HUES64 (cell line): ENCODE measurements at regions not wholly inside any gene's neighbourhood (a gene's known extent, or its start where the extent isn't known, plus 50 kb on each side); places are given as distances from the start of the nearest gene placed in this dataset.
"Not testable (repeated sequence)": the region's sequence is repeated elsewhere in the genome, so short reads cannot be mapped to it uniquely, and the experiment has no call there.

Source experiments
- H3K27ac ChIP-seq: 2 replicates; pipeline ENCODE4 v1.7.0; 2013; ENCODE audit warnings: low read depth, low read length, inconsistent platforms
- H3K27me3 ChIP-seq: 2 replicates; pipeline ENCODE4 v1.6.1; 2013; ENCODE audit warnings: mild to moderate bottlenecking, low read length; ENCODE audit not compliant: insufficient read depth
- H3K36me3 ChIP-seq: 2 replicates; pipeline ENCODE4 v1.6.1; 2013; ENCODE audit warnings: mild to moderate bottlenecking, low read length; ENCODE audit not compliant: insufficient read depth
- H3K4me1 ChIP-seq: 2 replicates; pipeline ENCODE4 v1.6.1; 2013; ENCODE audit warnings: mild to moderate bottlenecking, low read length, moderate library complexity; ENCODE audit not compliant: insufficient read depth
- H3K4me3 ChIP-seq: 2 replicates; pipeline ENCODE4 v1.5.1; 2013; ENCODE audit warnings: mild to moderate bottlenecking, low read length, moderate library complexity
- H3K9ac ChIP-seq: 2 replicates; pipeline ENCODE4 v1.6.1; 2013; ENCODE audit warnings: mild to moderate bottlenecking, low read depth, low read length
- H3K9me3 ChIP-seq: 2 replicates; pipeline ENCODE4 v1.6.1; 2013; ENCODE audit warnings: low read depth, low read length; ENCODE audit not compliant: insufficient read depth
- WGBS: fragments of 150-250, 120-280 bp; methylation state at CpG from one replicate; pipeline ENCODE4 v1.1.7; 2013; ENCODE audit warnings: missing lambda C conversion rate; 5-methylcytosine and 5-hydroxymethylcytosine counted together

GRCh38 chr13:78078168-78078567 is 159.5 kb upstream of the EDNRB start:
- Histone ChIP-seq H3K9me3 (peaks cover 18% of the 10 kb centered on the region), H3K4me1 (no peaks in the 10 kb centered on the region), H3K27ac (no peak overlapping the region), H3K27me3 (no peaks in the 10 kb centered on the region), H3K9ac (no peak overlapping the region), H3K4me3 (no peak overlapping the region), H3K36me3 (no peaks in the 10 kb centered on the region)
- 95% methylated on average over 3 of the region's 3 CpGs for WGBS

- WGBS: 86% methylated on average over 1 of the region's 1 CpG
- no peak overlapping the region for H3K27ac ChIP-seq
- H3K9me3 ChIP-seq: no peaks in the 10 kb centered on the region
Measured at GRCh38 chr13:78067290-78067689, 148.7 kb upstream of the EDNRB start.

GRCh38 chr13:78065141-78065540 is 146.5 kb upstream of the EDNRB start:
- H3K9me3 ChIP-seq: no peaks in the 10 kb centered on the region
- 97% methylated on average over 1 of the region's 3 CpGs for WGBS

More at GRCh38 chr13:78067290-78067689, 148.7 kb upstream of the EDNRB start:
- Histone ChIP-seq H3K4me1 (no peaks in the 10 kb centered on the region), H3K36me3 (no peaks in the 10 kb centered on the region), H3K9ac (no peak overlapping the region), H3K4me3 (no peak overlapping the region), H3K27me3 (no peaks in the 10 kb centered on the region)

GRCh38 chr13:78061806-78062205 is 143.2 kb upstream of the EDNRB start:
- H3K27ac ChIP-seq: no peak overlapping the region
- no peaks in the 10 kb centered on the region for H3K4me1 ChIP-seq
- no peak overlapping the region for H3K9ac ChIP-seq
- 98% methylated on average over 5 of the region's 5 CpGs for WGBS
- H3K36me3 ChIP-seq: no peaks in the 10 kb centered on the region
- H3K4me3 ChIP-seq: no peak overlapping the region
- no peaks in the 10 kb centered on the region for H3K27me3 ChIP-seq
- H3K9me3 ChIP-seq: 0 out of 2 replicates have a peak, but pooled peaks cover 1% of the 10 kb centered on the region

More at GRCh38 chr13:78065141-78065540, 146.5 kb upstream of the EDNRB start:
- Histone ChIP-seq H3K9ac (no peak overlapping the region), H3K36me3 (no peaks in the 10 kb centered on the region), H3K27ac (no peak overlapping the region), H3K27me3 (no peaks in the 10 kb centered on the region), H3K4me1 (no peaks in the 10 kb centered on the region), H3K4me3 (no peak overlapping the region)

- Histone ChIP-seq H3K27me3 (no peaks in the 10 kb centered on the region), H3K4me3 (no peak overlapping the region), H3K9me3 (0 out of 2 replicates have a peak, but pooled peaks cover 9% of the 10 kb centered on the region), H3K36me3 (no peaks in the 10 kb centered on the region), H3K27ac (no peak overlapping the region), H3K4me1 (no peaks in the 10 kb centered on the region), H3K9ac (no peak overlapping the region)
- 91% methylated on average over 6 of the region's 6 CpGs for WGBS
Measured at GRCh38 chr13:78060966-78061365, 142.3 kb upstream of the EDNRB start.

- not testable (repeated sequence) for H3K27ac ChIP-seq, H3K36me3 ChIP-seq, H3K4me3 ChIP-seq, H3K4me1 ChIP-seq, H3K27me3 ChIP-seq, H3K9ac ChIP-seq, H3K9me3 ChIP-seq
- 100% methylated on average over 2 of the region's 2 CpGs for WGBS
Measured at GRCh38 chr13:78056865-78057264, 138.2 kb upstream of the EDNRB start.

- 94% methylated on average over 2 of the region's 3 CpGs for WGBS
- no peaks in the 10 kb centered on the region for H3K27me3 ChIP-seq
- H3K9me3 ChIP-seq: 0 out of 2 replicates have a peak, but pooled peaks cover 10% of the 10 kb centered on the region
- H3K36me3 ChIP-seq: no peaks in the 10 kb centered on the region
- no peak overlapping the region for H3K9ac ChIP-seq
- H3K27ac ChIP-seq: no peak overlapping the region
- H3K4me3 ChIP-seq: no peak overlapping the region
- H3K4me1 ChIP-seq: no peaks in the 10 kb centered on the region
Measured at GRCh38 chr13:78054157-78054556, 135.5 kb upstream of the EDNRB start.

GRCh38 chr13:78047151-78047550 is 128.5 kb upstream of the EDNRB start:
- no peaks in the 10 kb centered on the region for H3K27me3 ChIP-seq
- H3K27ac ChIP-seq: no peak overlapping the region
- H3K36me3 ChIP-seq: no peaks in the 10 kb centered on the region
- H3K9me3 ChIP-seq: no peaks in the 10 kb centered on the region
- no peaks in the 10 kb centered on the region for H3K4me1 ChIP-seq
- no peak overlapping the region for H3K9ac ChIP-seq
- no peak overlapping the region for H3K4me3 ChIP-seq
- 100% methylated on average over 1 of the region's 1 CpG for WGBS

- Histone ChIP-seq H3K4me1 (no peaks in the 10 kb centered on the region), H3K27ac (no peak overlapping the region), H3K4me3 (no peak overlapping the region), H3K27me3 (no peaks in the 10 kb centered on the region), H3K36me3 (no peaks in the 10 kb centered on the region), H3K9ac (no peak overlapping the region), H3K9me3 (no peaks in the 10 kb centered on the region)
- WGBS: 86% methylated on average over 1 of the region's 2 CpGs
Measured at GRCh38 chr13:78046331-78046730, 127.7 kb upstream of the EDNRB start.

- Histone ChIP-seq H3K4me1 (no peaks in the 10 kb centered on the region), H3K27me3 (no peaks in the 10 kb centered on the region), H3K27ac (no peak overlapping the region), H3K36me3 (no peaks in the 10 kb centered on the region), H3K9ac (no peak overlapping the region), H3K4me3 (no peak overlapping the region), H3K9me3 (no peaks in the 10 kb centered on the region)
- WGBS: 50% methylated on average over 2 of the region's 3 CpGs
Measured at GRCh38 chr13:78045916-78046315, 127.3 kb upstream of the EDNRB start.

GRCh38 chr13:78041366-78041765 is 122.7 kb upstream of the EDNRB start:
- not testable (repeated sequence) for H3K4me3 ChIP-seq, H3K27me3 ChIP-seq, H3K36me3 ChIP-seq, H3K27ac ChIP-seq, H3K4me1 ChIP-seq, H3K9me3 ChIP-seq, H3K9ac ChIP-seq
- 91% methylated on average over 3 of the region's 3 CpGs for WGBS

- no peaks in the 10 kb centered on the region for H3K4me1 ChIP-seq
- WGBS: 99% methylated on average over 3 of the region's 4 CpGs
- no peak overlapping the region for H3K9ac ChIP-seq
- no peaks in the 10 kb centered on the region for H3K27me3 ChIP-seq
- no peaks in the 10 kb centered on the region for H3K36me3 ChIP-seq
- no peak overlapping the region for H3K27ac ChIP-seq
- H3K4me3 ChIP-seq: no peak overlapping the region
- H3K9me3 ChIP-seq: no peaks in the 10 kb centered on the region
Measured at GRCh38 chr13:78040205-78040830, 121.7 kb upstream of the EDNRB start.
